SK-N-SH treated with all-trans-retinoic acid at 6 μM for 48 hours (cell line): ENCODE measurements at regions not wholly inside any gene's neighbourhood (a gene's known extent, or its start where the extent isn't known, plus 50 kb on each side); places are given as distances from the start of the nearest gene placed in this dataset.

ENCODE experiments used
- ATAC-seq: fragments of 200-7000 bp; cut with Tn5 transposase; 3 replicates; pipeline ENCODE4 v1.9.1; 2020; ENCODE audit warnings: mild to moderate bottlenecking, moderate library complexity
- ARNTL ChIP-seq: fragments of 450-650 bp; formaldehyde crosslinking; IDR thresholded peaks from 2 replicates; pipeline ENCODE4 v1.5.0; 2020; ENCODE audit warnings: low read depth, mild to moderate bottlenecking, moderate library complexity, borderline replicate concordance
- BACH2 ChIP-seq: fragments of 250-450 bp; sonication (Bioruptor Pico); IDR thresholded peaks from 2 replicates; pipeline ENCODE4 v1.9.0; 2021; ENCODE audit warnings: mild to moderate bottlenecking, borderline replicate concordance
- CSDC2 ChIP-seq: fragments of 250-450 bp; sonication (Bioruptor Pico); IDR thresholded peaks from 2 replicates; pipeline ENCODE4 v1.5.0; 2020; ENCODE audit warnings: mild to moderate bottlenecking, moderate library complexity
- ESRRG ChIP-seq: fragments of 250-450 bp; sonication (Bioruptor Pico); IDR thresholded peaks from 2 replicates; pipeline ENCODE4 v1.6.1; 2021; ENCODE audit warnings: mild to moderate bottlenecking
- GLIS3 ChIP-seq: fragments of 250-450 bp; sonication (Bioruptor Pico); IDR thresholded peaks from 2 replicates; pipeline ENCODE4 v1.5.0; 2020; ENCODE audit warnings: mild to moderate bottlenecking, moderate library complexity
- ISL1 ChIP-seq: fragments of 250-450 bp; sonication (Bioruptor Pico); IDR thresholded peaks from 2 replicates; pipeline ENCODE4 v2.1.2; 2022; ENCODE audit warnings: mild to moderate bottlenecking, moderate library complexity
- OSR1 ChIP-seq: fragments of 250-450 bp; sonication (Bioruptor Pico); IDR thresholded peaks from 2 replicates; pipeline ENCODE4 v1.8.0; 2022; ENCODE audit warnings: moderate library complexity, mild to moderate bottlenecking, inconsistent platforms
- PPARA ChIP-seq: fragments of 250-450 bp; sonication (Bioruptor Pico); IDR thresholded peaks from 2 replicates; pipeline ENCODE4 v1.5.0; 2020; ENCODE audit warnings: mild to moderate bottlenecking, borderline replicate concordance
- RARB ChIP-seq: fragments of 250-450 bp; sonication (Bioruptor Pico); IDR thresholded peaks from 2 replicates; pipeline ENCODE4 v1.8.0; 2021; ENCODE audit warnings: mild to moderate bottlenecking, moderate library complexity
- SNAI2 ChIP-seq: fragments of 250-450 bp; sonication (Bioruptor Pico); IDR thresholded peaks from 2 replicates; pipeline ENCODE4 v1.5.0; 2020; ENCODE audit warnings: mild to moderate bottlenecking, moderate library complexity
- TCF4 ChIP-seq: fragments of 250-450 bp; sonication (Bioruptor Pico); IDR thresholded peaks from 2 replicates; pipeline ENCODE4 v1.8.0; 2021; ENCODE audit warnings: mild to moderate bottlenecking, moderate library complexity, borderline replicate concordance
- TOX ChIP-seq: fragments of 250-450 bp; sonication (Bioruptor Pico); IDR thresholded peaks from 2 replicates; pipeline ENCODE4 v1.8.0; 2021; ENCODE audit warnings: mild to moderate bottlenecking, moderate library complexity, borderline replicate concordance
- ZFP3 ChIP-seq: fragments of 250-450 bp; sonication (Bioruptor Pico); IDR thresholded peaks from 2 replicates; pipeline ENCODE4 v1.5.0; 2020; ENCODE audit warnings: mild to moderate bottlenecking, moderate library complexity
- ZFP30 ChIP-seq: fragments of 450-650 bp; formaldehyde crosslinking; IDR thresholded peaks from 2 replicates; pipeline ENCODE4 v1.5.0; 2022; ENCODE audit warnings: mild to moderate bottlenecking, moderate library complexity
- ZNF565 ChIP-seq: fragments of 450-650 bp; formaldehyde crosslinking; conservative IDR thresholded peaks from 2 replicates; pipeline ENCODE4 v1.5.0; 2020; ENCODE audit warnings: low read depth, mild to moderate bottlenecking, moderate library complexity
- ZNF70 ChIP-seq: fragments of 450-650 bp; formaldehyde crosslinking; IDR thresholded peaks from 2 replicates; pipeline ENCODE4 v1.5.0; 2020; ENCODE audit warnings: mild to moderate bottlenecking, moderate library complexity
- ZNF8 ChIP-seq: fragments of 450-650 bp; formaldehyde crosslinking; IDR thresholded peaks from 2 replicates; pipeline ENCODE4 v1.5.0; 2020; ENCODE audit warnings: mild to moderate bottlenecking, moderate library complexity
- TF ChIP-seq, protein P1 (sequence below): fragments of 250-450 bp; sonication (Bioruptor Pico); IDR thresholded peaks from 2 replicates; pipeline ENCODE4 v1.5.1; 2021; ENCODE audit warnings: mild to moderate bottlenecking, moderate library complexity
- TF ChIP-seq, protein P2 (sequence below): fragments of 250-450 bp; sonication (Bioruptor Pico); IDR thresholded peaks from 2 replicates; pipeline ENCODE4 v1.5.0; 2020; ENCODE audit warnings: mild to moderate bottlenecking, moderate library complexity
- TF ChIP-seq, protein P3 (sequence below): fragments of 250-450 bp; sonication (Bioruptor Pico); IDR thresholded peaks from 2 replicates; pipeline ENCODE4 v1.5.1; 2020; ENCODE audit warnings: low read depth, mild to moderate bottlenecking, moderate library complexity
- TF ChIP-seq, protein P4 (sequence below): fragments of 250-450 bp; sonication (Bioruptor Pico); IDR thresholded peaks from 2 replicates; pipeline ENCODE4 v1.8.0; 2021; ENCODE audit warnings: low read depth, mild to moderate bottlenecking, moderate library complexity, borderline replicate concordance
- TF ChIP-seq, protein P5 (sequence below): fragments of 250-450 bp; sonication (Bioruptor Pico); IDR thresholded peaks from 2 replicates; pipeline ENCODE4 v1.8.0; 2020; ENCODE audit warnings: mild to moderate bottlenecking, moderate library complexity, borderline replicate concordance

DNA sequence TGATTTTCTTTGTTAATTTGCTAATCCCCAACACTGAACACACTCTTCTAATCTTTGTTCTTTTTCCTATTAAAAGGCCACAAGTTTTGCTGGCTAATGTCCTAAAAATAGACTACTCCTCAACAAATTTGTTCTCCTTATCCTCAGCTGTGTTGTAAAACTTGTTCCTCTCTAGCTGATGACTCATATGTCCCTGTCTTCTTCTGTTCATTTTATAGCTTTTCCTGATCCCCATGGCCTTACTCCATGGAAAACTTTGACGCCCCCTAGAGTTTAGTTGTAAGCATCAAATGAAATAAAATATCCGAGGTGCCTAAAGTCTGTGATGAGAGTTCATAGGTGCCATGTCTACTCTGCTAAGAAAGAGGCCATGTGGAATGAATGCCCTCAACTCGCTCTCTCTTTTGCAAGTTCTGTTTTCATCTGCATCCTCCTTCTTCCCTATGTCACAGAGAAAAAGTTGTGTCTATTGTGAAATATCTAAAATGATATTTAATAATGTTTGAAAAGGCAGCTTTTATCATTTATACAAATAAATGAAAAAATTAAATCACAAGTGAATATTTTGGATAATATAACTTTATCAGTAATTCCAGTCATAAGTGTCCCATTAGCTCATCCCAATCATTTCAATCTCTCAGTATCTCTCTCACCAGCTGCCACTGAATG lies 237.9 kb downstream of the IPO8 start:
- TF ChIP-seq ZNF8 (CRISPR knock-in tag) (no peak), ESRRG (CRISPR knock-in tag) (no peak), ISL1 (CRISPR knock-in tag) (no peak), SNAI2 (CRISPR knock-in tag) (no peak), ZNF565 (CRISPR knock-in tag) (no peak), TOX (CRISPR knock-in tag) (no peak), RARB (CRISPR knock-in tag) (no peak), BACH2 (CRISPR knock-in tag) (no peak), OSR1 (no peak), CSDC2 (CRISPR knock-in tag) (no peak), TCF4 (no peak), ARNTL (no peak), GLIS3 (CRISPR knock-in tag) (no peak)
- TF ChIP-seq, protein P1, sequence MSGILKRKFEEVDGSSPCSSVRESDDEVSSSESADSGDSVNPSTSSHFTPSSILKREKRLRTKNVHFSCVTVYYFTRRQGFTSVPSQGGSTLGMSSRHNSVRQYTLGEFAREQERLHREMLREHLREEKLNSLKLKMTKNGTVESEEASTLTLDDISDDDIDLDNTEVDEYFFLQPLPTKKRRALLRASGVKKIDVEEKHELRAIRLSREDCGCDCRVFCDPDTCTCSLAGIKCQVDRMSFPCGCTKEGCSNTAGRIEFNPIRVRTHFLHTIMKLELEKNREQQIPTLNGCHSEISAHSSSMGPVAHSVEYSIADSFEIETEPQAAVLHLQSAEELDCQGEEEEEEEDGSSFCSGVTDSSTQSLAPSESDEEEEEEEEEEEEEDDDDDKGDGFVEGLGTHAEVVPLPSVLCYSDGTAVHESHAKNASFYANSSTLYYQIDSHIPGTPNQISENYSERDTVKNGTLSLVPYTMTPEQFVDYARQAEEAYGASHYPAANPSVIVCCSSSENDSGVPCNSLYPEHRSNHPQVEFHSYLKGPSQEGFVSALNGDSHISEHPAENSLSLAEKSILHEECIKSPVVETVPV: no peak
- peak; percentile 41; the same call in 2 of the 3 replicates for ATAC-seq

DNA sequence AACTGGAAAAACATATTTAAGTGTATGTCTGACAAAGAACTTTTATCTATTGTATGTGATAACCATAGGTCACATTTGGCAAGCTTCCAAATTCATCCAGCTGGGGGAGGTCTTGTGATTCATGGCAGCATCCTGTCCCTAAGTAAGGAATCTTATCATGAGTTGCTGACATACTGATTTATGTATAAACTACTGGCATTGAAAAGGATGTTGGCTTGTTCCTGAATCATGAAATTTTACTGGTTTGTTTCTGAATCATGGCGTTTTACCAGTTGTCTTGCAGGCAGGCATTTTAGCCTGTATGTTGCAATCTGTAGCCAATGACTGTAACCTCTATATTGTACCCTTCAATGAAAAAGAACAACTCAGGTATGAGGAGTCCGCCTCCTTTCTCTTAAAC lies 244.8 kb downstream of the IPO8 start:
- no peak for ATAC-seq
- TF ChIP-seq ESRRG (CRISPR knock-in tag): no peak
- TF ChIP-seq, protein P2, sequence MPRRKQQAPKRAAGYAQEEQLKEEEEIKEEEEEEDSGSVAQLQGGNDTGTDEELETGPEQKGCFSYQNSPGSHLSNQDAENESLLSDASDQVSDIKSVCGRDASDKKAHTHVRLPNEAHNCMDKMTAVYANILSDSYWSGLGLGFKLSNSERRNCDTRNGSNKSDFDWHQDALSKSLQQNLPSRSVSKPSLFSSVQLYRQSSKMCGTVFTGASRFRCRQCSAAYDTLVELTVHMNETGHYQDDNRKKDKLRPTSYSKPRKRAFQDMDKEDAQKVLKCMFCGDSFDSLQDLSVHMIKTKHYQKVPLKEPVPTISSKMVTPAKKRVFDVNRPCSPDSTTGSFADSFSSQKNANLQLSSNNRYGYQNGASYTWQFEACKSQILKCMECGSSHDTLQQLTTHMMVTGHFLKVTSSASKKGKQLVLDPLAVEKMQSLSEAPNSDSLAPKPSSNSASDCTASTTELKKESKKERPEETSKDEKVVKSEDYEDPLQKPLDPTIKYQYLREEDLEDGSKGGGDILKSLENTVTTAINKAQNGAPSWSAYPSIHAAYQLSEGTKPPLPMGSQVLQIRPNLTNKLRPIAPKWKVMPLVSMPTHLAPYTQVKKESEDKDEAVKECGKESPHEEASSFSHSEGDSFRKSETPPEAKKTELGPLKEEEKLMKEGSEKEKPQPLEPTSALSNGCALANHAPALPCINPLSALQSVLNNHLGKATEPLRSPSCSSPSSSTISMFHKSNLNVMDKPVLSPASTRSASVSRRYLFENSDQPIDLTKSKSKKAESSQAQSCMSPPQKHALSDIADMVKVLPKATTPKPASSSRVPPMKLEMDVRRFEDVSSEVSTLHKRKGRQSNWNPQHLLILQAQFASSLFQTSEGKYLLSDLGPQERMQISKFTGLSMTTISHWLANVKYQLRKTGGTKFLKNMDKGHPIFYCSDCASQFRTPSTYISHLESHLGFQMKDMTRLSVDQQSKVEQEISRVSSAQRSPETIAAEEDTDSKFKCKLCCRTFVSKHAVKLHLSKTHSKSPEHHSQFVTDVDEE: no peak
- TF ChIP-seq ISL1 (CRISPR knock-in tag): no peak
- no peak for TF ChIP-seq RARB (CRISPR knock-in tag)
- TF ChIP-seq BACH2 (CRISPR knock-in tag): no peak
- no peak for TF ChIP-seq CSDC2 (CRISPR knock-in tag)
- TF ChIP-seq, protein P3, sequence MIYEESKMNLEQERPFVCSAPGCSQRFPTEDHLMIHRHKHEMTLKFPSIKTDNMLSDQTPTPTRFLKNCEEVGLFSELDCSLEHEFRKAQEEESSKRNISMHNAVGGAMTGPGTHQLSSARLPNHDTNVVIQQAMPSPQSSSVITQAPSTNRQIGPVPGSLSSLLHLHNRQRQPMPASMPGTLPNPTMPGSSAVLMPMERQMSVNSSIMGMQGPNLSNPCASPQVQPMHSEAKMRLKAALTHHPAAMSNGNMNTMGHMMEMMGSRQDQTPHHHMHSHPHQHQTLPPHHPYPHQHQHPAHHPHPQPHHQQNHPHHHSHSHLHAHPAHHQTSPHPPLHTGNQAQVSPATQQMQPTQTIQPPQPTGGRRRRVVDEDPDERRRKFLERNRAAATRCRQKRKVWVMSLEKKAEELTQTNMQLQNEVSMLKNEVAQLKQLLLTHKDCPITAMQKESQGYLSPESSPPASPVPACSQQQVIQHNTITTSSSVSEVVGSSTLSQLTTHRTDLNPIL: no peak
- no peak for TF ChIP-seq ZFP3 (CRISPR knock-in tag)
- TF ChIP-seq ZNF8 (CRISPR knock-in tag): no peak
- TF ChIP-seq ZNF70 (CRISPR knock-in tag): no peak
- no peak for TF ChIP-seq TCF4
- no peak for TF ChIP-seq TOX (CRISPR knock-in tag)
- TF ChIP-seq, protein P4, sequence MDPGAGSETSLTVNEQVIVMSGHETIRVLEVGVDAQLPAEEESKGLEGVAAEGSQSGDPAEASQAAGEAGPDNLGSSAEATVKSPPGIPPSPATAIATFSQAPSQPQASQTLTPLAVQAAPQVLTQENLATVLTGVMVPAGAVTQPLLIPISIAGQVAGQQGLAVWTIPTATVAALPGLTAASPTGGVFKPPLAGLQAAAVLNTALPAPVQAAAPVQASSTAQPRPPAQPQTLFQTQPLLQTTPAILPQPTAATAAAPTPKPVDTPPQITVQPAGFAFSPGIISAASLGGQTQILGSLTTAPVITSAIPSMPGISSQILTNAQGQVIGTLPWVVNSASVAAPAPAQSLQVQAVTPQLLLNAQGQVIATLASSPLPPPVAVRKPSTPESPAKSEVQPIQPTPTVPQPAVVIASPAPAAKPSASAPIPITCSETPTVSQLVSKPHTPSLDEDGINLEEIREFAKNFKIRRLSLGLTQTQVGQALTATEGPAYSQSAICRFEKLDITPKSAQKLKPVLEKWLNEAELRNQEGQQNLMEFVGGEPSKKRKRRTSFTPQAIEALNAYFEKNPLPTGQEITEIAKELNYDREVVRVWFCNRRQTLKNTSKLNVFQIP (CRISPR knock-in tag): no peak
- no peak for TF ChIP-seq GLIS3 (CRISPR knock-in tag)
- no peak for TF ChIP-seq OSR1
- TF ChIP-seq, protein P5, sequence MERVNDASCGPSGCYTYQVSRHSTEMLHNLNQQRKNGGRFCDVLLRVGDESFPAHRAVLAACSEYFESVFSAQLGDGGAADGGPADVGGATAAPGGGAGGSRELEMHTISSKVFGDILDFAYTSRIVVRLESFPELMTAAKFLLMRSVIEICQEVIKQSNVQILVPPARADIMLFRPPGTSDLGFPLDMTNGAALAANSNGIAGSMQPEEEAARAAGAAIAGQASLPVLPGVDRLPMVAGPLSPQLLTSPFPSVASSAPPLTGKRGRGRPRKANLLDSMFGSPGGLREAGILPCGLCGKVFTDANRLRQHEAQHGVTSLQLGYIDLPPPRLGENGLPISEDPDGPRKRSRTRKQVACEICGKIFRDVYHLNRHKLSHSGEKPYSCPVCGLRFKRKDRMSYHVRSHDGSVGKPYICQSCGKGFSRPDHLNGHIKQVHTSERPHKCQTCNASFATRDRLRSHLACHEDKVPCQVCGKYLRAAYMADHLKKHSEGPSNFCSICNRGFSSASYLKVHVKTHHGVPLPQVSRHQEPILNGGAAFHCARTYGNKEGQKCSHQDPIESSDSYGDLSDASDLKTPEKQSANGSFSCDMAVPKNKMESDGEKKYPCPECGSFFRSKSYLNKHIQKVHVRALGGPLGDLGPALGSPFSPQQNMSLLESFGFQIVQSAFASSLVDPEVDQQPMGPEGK (CRISPR knock-in tag): no peak

DNA sequence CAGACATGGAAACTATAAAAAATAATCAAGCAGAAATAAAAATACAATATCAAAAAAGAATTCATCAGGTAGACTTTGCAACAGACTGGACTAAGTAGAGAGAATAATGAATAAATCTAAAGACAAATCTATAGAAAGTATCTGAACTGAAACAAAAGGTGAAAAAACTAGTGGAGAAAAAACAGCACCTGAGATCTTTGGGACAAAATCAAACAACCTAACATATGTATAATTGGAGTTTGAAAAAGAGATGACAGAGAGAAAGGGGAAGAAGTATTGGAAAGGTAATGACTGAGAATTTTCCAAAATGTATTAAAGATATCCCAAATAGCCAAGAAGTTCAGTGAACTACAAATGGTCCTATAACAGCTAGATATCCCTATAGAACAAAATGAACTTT lies 245.4 kb downstream of the IPO8 start:
- TF ChIP-seq ISL1 (CRISPR knock-in tag) (no peak), RARB (CRISPR knock-in tag) (no peak), ZFP3 (CRISPR knock-in tag) (no peak), ESRRG (CRISPR knock-in tag) (no peak), TCF4 (no peak), OSR1 (no peak), ZNF8 (CRISPR knock-in tag) (no peak), CSDC2 (CRISPR knock-in tag) (no peak), ZFP30 (CRISPR knock-in tag) (no peak), SNAI2 (CRISPR knock-in tag) (no peak), GLIS3 (CRISPR knock-in tag) (no peak), ARNTL (no peak), PPARA (CRISPR knock-in tag) (no peak)
- TF ChIP-seq, protein P5 (CRISPR knock-in tag): no peak
- TF ChIP-seq, protein P1: no peak
- ATAC-seq: no peak
